Calu3 (cell line): ENCODE measurements at regions not wholly inside any gene's neighbourhood (a gene's known extent, or its start where the extent isn't known, plus 50 kb on each side); places are given as distances from the start of the nearest gene placed in this dataset.
"Not testable (repeated sequence)": the region's sequence is repeated elsewhere in the genome, so short reads cannot be mapped to it uniquely, and the experiment has no call there.

ENCODE experiments used
- BruUV-seq: library from RNA; stranded (reverse); fragments of 400-500 nt; replicated peaks from 2 replicates; lab custom pipeline; 2021; lab: Mats Ljungman, UMichigan
- CTCF ChIA-PET: fragments of 300-600 bp; sonication (Branson Sonifier 250); formaldehyde crosslinking; loops from one replicate; lab custom pipeline; 2022; ENCODE audit warnings: antibody characterized with exemption; lab: Charles Lee
- DNase-seq: peaks from one replicate; pipeline ENCODE4 v3.0.0; 2022
- H3K27ac Mint-ChIP-seq: one replicate; pipeline ENCODE4 v1.8.0; 2022; ENCODE audit warnings: mixed read lengths; ENCODE audit not compliant: unreplicated experiment
- H3K27me3 Mint-ChIP-seq: one replicate; pipeline ENCODE4 v1.8.0; 2022; ENCODE audit warnings: mixed read lengths; ENCODE audit not compliant: unreplicated experiment
- H3K36me3 Mint-ChIP-seq: one replicate; pipeline ENCODE4 v1.8.0; 2022; ENCODE audit warnings: mild to moderate bottlenecking, moderate library complexity, mixed read lengths; ENCODE audit not compliant: insufficient read depth, unreplicated experiment
- H3K4me1 Mint-ChIP-seq: one replicate; pipeline ENCODE4 v1.8.0; 2022; ENCODE audit warnings: mild to moderate bottlenecking, low read depth, mixed read lengths; ENCODE audit not compliant: unreplicated experiment
- H3K4me3 Mint-ChIP-seq: one replicate; pipeline ENCODE4 v1.8.0; 2022; ENCODE audit warnings: mild to moderate bottlenecking, low read depth, moderate library complexity, mixed read lengths; ENCODE audit not compliant: unreplicated experiment
- H3K9me3 Mint-ChIP-seq: one replicate; pipeline ENCODE4 v1.8.0; 2022; ENCODE audit warnings: low read depth, mixed read lengths; ENCODE audit not compliant: unreplicated experiment
- CTCF ChIP-seq: fragments of 200-600 bp; IDR thresholded peaks from one replicate; pipeline ENCODE4 v1.8.0; 2022; ENCODE audit warnings: antibody characterized with exemption; ENCODE audit not compliant: unreplicated experiment
- intact Hi-C: fragments of 100-400 bp; cut with micrococcal nuclease; formaldehyde crosslinking; loops from one replicate; pipeline ENCODE4 v1.10.0; 2022; ENCODE audit not compliant: unreplicated experiment

DNA sequence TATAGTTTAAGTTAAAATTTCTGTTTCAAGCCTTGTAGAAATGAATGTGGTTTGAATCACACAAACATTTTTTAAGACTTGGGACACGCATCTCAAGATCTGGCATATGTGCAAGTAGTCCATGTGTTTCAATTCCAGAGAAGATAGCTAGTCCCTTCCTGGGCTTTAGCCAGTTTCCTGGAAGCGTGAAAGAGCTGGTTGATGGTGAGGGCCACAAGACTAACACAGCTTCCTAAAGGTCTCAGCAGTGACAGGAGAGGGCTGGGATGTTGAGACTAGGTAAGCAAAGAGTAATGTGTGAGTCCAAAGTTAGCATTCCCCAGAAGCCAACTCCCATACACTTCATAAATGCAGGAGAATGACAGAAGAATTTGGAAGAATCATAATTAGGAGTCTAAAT is 111.9 kb upstream of the MAP2 start:
- Mint-ChIP-seq H3K9me3 (no peaks in the 10 kb centered on the region), H3K27me3 (no peaks in the 10 kb centered on the region), H3K36me3 (no peaks in the 10 kb centered on the region), H3K4me1 (no peaks in the 10 kb centered on the region), H3K4me3 (no peak overlapping the region), H3K27ac (no peak overlapping the region)
- no peak for TF ChIP-seq CTCF
- no peak for DNase-seq
- CTCF ChIA-PET = interaction anchor here (1.0 to 1.4 kb wide), 2 partner anchors 14 to 492 kb away, joined by 3 read pairs; no protein-coding TSS in a partner anchor
- BruUV-seq = no TSS peak
- intact Hi-C loops = no loop called here

DNA sequence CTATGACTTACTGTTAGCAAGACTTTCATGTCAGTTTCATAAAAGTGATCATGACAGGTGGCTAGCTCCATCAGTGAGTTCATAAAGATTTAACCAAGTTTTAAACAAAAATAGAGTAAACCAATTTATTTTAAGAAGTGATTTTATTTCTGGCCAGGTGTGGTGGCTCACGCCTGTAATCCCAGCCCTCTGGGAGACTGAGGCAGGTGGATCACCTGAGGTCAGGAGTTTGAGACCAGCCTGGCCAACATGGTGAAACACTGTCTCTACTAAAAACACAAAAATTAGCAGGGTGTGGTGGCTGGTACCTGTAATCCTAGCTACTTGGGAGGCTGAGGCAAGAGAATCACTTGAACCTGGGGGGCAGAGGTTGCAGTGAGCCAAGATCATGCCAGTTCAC is 111.4 kb upstream of the MAP2 start:
- H3K36me3 Mint-ChIP-seq, H3K9me3 Mint-ChIP-seq, intact Hi-C loops, DNase-seq, H3K4me3 Mint-ChIP-seq, H3K4me1 Mint-ChIP-seq, H3K27me3 Mint-ChIP-seq, H3K27ac Mint-ChIP-seq, BruUV-seq: not testable (repeated sequence)
- CTCF ChIA-PET = interaction anchor here (1.0 to 1.4 kb wide), 2 partner anchors 14 to 492 kb away, joined by 3 read pairs; no protein-coding TSS in a partner anchor

DNA sequence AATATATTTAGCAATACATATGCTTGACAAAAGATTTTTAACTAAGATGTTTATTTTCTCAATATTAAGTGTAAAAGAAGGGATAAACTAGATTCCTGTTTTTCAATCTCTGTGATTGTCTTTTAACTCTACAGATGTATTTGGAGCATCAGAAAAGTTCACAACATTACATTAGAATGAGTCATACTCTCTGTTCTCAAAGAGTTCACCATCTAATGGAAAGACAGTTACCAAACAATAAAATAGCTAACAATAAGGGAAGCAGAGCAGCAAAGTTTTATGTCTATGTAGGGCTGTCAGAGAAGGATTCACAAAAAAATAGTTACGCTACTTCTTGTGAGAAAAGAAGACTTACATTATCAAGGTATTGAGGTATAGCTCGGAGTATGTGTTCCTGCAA is 109.2 kb upstream of the MAP2 start:
- DNase-seq = no peak
- Mint-ChIP-seq H3K36me3 (no peaks in the 10 kb centered on the region), H3K27ac (no peak overlapping the region), H3K4me3 (no peak overlapping the region), H3K4me1 (no peaks in the 10 kb centered on the region), H3K9me3 (no peaks in the 10 kb centered on the region), H3K27me3 (no peaks in the 10 kb centered on the region)
- TF ChIP-seq CTCF = no peak
- BruUV-seq = no TSS peak
- CTCF ChIA-PET = no interaction called here
- intact Hi-C loops = no loop called here

- Mint-ChIP-seq H3K27ac (no peak overlapping the region), H3K4me3 (no peak overlapping the region), H3K4me1 (peaks cover 6% of the 10 kb centered on the region), H3K27me3 (no peaks in the 10 kb centered on the region), H3K36me3 (no peaks in the 10 kb centered on the region), H3K9me3 (no peaks in the 10 kb centered on the region)
- no peak for DNase-seq
- intact Hi-C loops = no loop called here
- no TSS peak for BruUV-seq
- no peak for TF ChIP-seq CTCF
- CTCF ChIA-PET = no interaction called here
Observed at GRCh38 chr2:209316141-209316540, 107.7 kb upstream of the MAP2 start.

DNA sequence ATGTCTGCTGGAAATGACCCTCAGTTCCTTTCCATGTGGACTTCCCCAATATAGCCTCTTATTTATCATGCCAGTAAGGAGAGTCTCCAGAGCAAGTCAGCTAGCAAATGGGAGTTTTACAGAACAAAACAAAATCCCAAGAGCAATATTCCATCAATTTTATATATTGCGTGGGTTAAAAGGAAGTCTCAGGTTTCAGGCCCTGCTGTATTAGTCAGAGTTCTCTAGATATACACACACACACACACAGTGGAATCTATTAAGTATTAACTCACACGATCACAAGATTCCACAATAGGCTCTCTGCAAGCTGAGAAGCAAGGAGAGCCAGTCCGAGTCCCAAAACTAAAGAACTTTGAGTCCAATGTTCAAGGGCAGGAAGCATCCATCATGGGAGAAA is 102.8 kb upstream of the MAP2 start:
- H3K27me3 Mint-ChIP-seq = no peaks in the 10 kb centered on the region
- intact Hi-C loops = loop anchor here (1.0 to 5.0 kb wide), 2 partner anchors 501 to 854 kb away; no protein-coding TSS in a partner anchor
- no peak overlapping the region for H3K4me3 Mint-ChIP-seq
- no peaks in the 10 kb centered on the region for H3K36me3 Mint-ChIP-seq
- no peak for TF ChIP-seq CTCF
- no peaks in the 10 kb centered on the region for H3K9me3 Mint-ChIP-seq
- no peak for DNase-seq
- CTCF ChIA-PET = interaction anchor here (0.7 to 3.0 kb wide), 3 partner anchors 8 to 914 kb away, joined by 3 to 10 read pairs (median 5); no protein-coding TSS in a partner anchor
- no TSS peak for BruUV-seq
- H3K4me1 Mint-ChIP-seq = peaks cover 14% of the 10 kb centered on the region
- H3K27ac Mint-ChIP-seq = peak overlapping the region; percentile 31
